IMR-90 (cell line): ENCODE measurements at regions not wholly inside any gene's neighbourhood (a gene's known extent, or its start where the extent isn't known, plus 50 kb on each side); places are given as distances from the start of the nearest gene placed in this dataset.

Experiments
- ATAC-seq: fragments of 200-7000 bp; cut with Tn5 transposase; 2 replicates; pipeline ENCODE4 v1.9.1; 2020; ENCODE audit warnings: low read depth, mild to moderate bottlenecking, moderate library complexity
- BruUV-seq: library from RNA; stranded (reverse); fragments of 400-500 nt; replicated peaks from 2 replicates; lab custom pipeline; 2021; lab: Mats Ljungman, UMichigan
- CTCF ChIA-PET: fragments of 300-600 bp; formaldehyde crosslinking; extraction: SDS; loops from one replicate; lab custom pipeline; 2021; ENCODE audit warnings: antibody characterized with exemption; lab: Yijun Ruan, JAX
- POLR2A ChIA-PET: fragments of 300-600 bp; sonication (Branson Sonifier 250); formaldehyde crosslinking; loops from one replicate; lab custom pipeline; 2022; ENCODE audit warnings: antibody characterized with exemption; ENCODE audit not compliant: unreplicated experiment; lab: Charles Lee
- DNase-seq: peaks from one replicate; pipeline ENCODE4 v3.0.0; 2013
- H2AFZ ChIP-seq: replicated peaks from 2 replicates; pipeline ENCODE3; 2013; ENCODE audit warnings: low read length, mild to moderate bottlenecking; ENCODE audit not compliant: poor library complexity
- H2AK5ac ChIP-seq: 2 replicates; pipeline ENCODE4 v1.6.1; 2013; ENCODE audit warnings: low read depth, low read length, inconsistent platforms
- H2AK9ac ChIP-seq: replicated peaks from 2 replicates; pipeline ENCODE3; 2013; ENCODE audit warnings: mild to moderate bottlenecking, low read depth, low read length, moderate library complexity; ENCODE audit not compliant: poor library complexity
- H2BK120ac ChIP-seq: 2 replicates; pipeline ENCODE4 v1.6.1; 2013; ENCODE audit warnings: low read depth, low read length, inconsistent platforms
- H2BK15ac ChIP-seq: 3 replicates; pipeline ENCODE4 v1.6.1; 2013; ENCODE audit warnings: low read depth, low read length, inconsistent platforms
- H2BK20ac ChIP-seq: 2 replicates; pipeline ENCODE4 v1.6.1; 2013; ENCODE audit warnings: low read depth, mild to moderate bottlenecking, inconsistent platforms, low read length, moderate library complexity
- H2BK5ac ChIP-seq: 2 replicates; pipeline ENCODE4 v1.6.1; 2013; ENCODE audit warnings: mild to moderate bottlenecking, low read depth, low read length, inconsistent platforms; ENCODE audit not compliant: poor library complexity, severe bottlenecking
- H3K14ac ChIP-seq: replicated peaks from 2 replicates; pipeline ENCODE4 v1.6.1; 2013; ENCODE audit warnings: low read depth, low read length, inconsistent platforms
- H3K18ac ChIP-seq: 2 replicates; pipeline ENCODE4 v1.6.1; 2013; ENCODE audit warnings: low read depth, low read length, control low read depth
- H3K23ac ChIP-seq: 2 replicates; pipeline ENCODE4 v1.6.1; 2013; ENCODE audit warnings: low read depth, low read length, inconsistent platforms
- H3K27ac ChIP-seq: 2 replicates; pipeline ENCODE4 v1.5.1; 2013; ENCODE audit warnings: mild to moderate bottlenecking, control low read depth, low read length; ENCODE audit not compliant: insufficient read depth
- H3K27me3 ChIP-seq: 2 replicates; pipeline ENCODE4 v1.6.1; 2013; ENCODE audit warnings: low read length; ENCODE audit not compliant: control insufficient read depth, insufficient read depth
- H3K36me3 ChIP-seq: 2 replicates; pipeline ENCODE4 v1.6.1; 2013; ENCODE audit warnings: low read length, mixed read lengths; ENCODE audit not compliant: control insufficient read depth, insufficient read depth
- H3K4ac ChIP-seq: 2 replicates; pipeline ENCODE4 v1.6.1; 2013; ENCODE audit warnings: low read depth, low read length, inconsistent platforms
- H3K4me1 ChIP-seq: 2 replicates; pipeline ENCODE4 v1.6.1; 2013; ENCODE audit warnings: low read length, mixed read lengths; ENCODE audit not compliant: control insufficient read depth, insufficient read depth
- H3K4me2 ChIP-seq: 2 replicates; pipeline ENCODE4 v1.6.1; 2013; ENCODE audit warnings: low read depth, mild to moderate bottlenecking, control low read depth, low read length, moderate library complexity
- H3K4me3 ChIP-seq: 2 replicates; pipeline ENCODE4 v1.5.1; 2013; ENCODE audit warnings: low read depth, mild to moderate bottlenecking, control low read depth, low read length, moderate library complexity; ENCODE audit not compliant: insufficient read depth
- H3K56ac ChIP-seq: 2 replicates; pipeline ENCODE4 v1.6.1; 2013; ENCODE audit warnings: low read length, inconsistent platforms; ENCODE audit not compliant: insufficient read depth; ENCODE audit errors: extremely low read depth
- H3K79me1 ChIP-seq, 2 experiments: 2 replicates each; pipeline ENCODE4 v1.6.1; 2013; ENCODE audit warnings: low read length in 2 of 2, inconsistent platforms in 1 of 2, low read depth in 1 of 2
- H3K9ac ChIP-seq: 2 replicates; pipeline ENCODE4 v1.6.1; 2013; ENCODE audit warnings: low read depth, low read length, control low read depth
- H3K9me1 ChIP-seq: 2 replicates; pipeline ENCODE4 v1.6.1; 2013; ENCODE audit warnings: low read length, inconsistent platforms; ENCODE audit not compliant: insufficient read depth
- H3K9me3 ChIP-seq: 2 replicates; pipeline ENCODE4 v1.6.1; 2013; ENCODE audit warnings: low read length; ENCODE audit not compliant: control insufficient read depth, insufficient read depth
- H4K20me1 ChIP-seq: 2 replicates; pipeline ENCODE4 v1.6.1; 2013; ENCODE audit warnings: low read length, inconsistent platforms; ENCODE audit not compliant: insufficient read depth
- H4K5ac ChIP-seq: 2 replicates; pipeline ENCODE4 v1.6.1; 2013; ENCODE audit warnings: mild to moderate bottlenecking, low read depth, low read length, control low read depth
- H4K8ac ChIP-seq, 2 experiments: 2 replicates each; pipeline ENCODE4 v1.6.1; 2013; ENCODE audit warnings: low read depth in 2 of 2, low read length in 2 of 2, control low read depth in 1 of 2, inconsistent platforms in 1 of 2
- H4K91ac ChIP-seq: 2 replicates; pipeline ENCODE4 v1.6.1; 2013; ENCODE audit warnings: low read depth, low read length, inconsistent platforms; ENCODE audit not compliant: insufficient read depth
- BHLHE40 ChIP-seq: fragments of 150-350 bp; IDR thresholded peaks from 2 replicates; pipeline ENCODE4 v1.6.1; 2016; ENCODE audit warnings: mild to moderate bottlenecking, low read depth, low read length
- ELK1 ChIP-seq: fragments of 150-350 bp; IDR thresholded peaks from 2 replicates; pipeline ENCODE4 v1.6.1; 2016; ENCODE audit warnings: low read depth, mild to moderate bottlenecking, low read length, moderate library complexity, borderline replicate concordance
- MAZ ChIP-seq: IDR thresholded peaks from 2 replicates; pipeline ENCODE4 v1.6.1; 2012; ENCODE audit warnings: low read depth, mild to moderate bottlenecking, low read length, improper control_type of control experiment, moderate library complexity, borderline replicate concordance
- MXI1 ChIP-seq: IDR thresholded peaks from 2 replicates; pipeline ENCODE4 v1.6.1; 2012; ENCODE audit warnings: low read depth, mild to moderate bottlenecking, low read length, moderate library complexity, borderline replicate concordance
- NFE2L2 ChIP-seq: fragments of 150-350 bp; IDR thresholded peaks from 2 replicates; pipeline ENCODE4 v1.6.1; 2016; ENCODE audit warnings: low read depth, mild to moderate bottlenecking, low read length
- POLR2A ChIP-seq: IDR thresholded peaks from 2 replicates; pipeline ENCODE4 v1.6.1; 2012; ENCODE audit warnings: mild to moderate bottlenecking, low read depth, low read length
- RAD21 ChIP-seq: IDR thresholded peaks from 2 replicates; pipeline ENCODE4 v1.6.1; 2012; ENCODE audit warnings: low read length, improper control_type of control experiment
- RFX5 ChIP-seq: IDR thresholded peaks from 2 replicates; pipeline ENCODE4 v1.8.0; 2012; ENCODE audit warnings: low read depth, mild to moderate bottlenecking, low read length, moderate library complexity
- SMC3 ChIP-seq: fragments of 150-350 bp; IDR thresholded peaks from 2 replicates; pipeline ENCODE4 v1.6.1; 2016; ENCODE audit warnings: low read depth, mild to moderate bottlenecking, antibody characterized with exemption, low read length, moderate library complexity
- USF2 ChIP-seq: fragments of 150-350 bp; IDR thresholded peaks from 2 replicates; pipeline ENCODE4 v1.6.1; 2017; ENCODE audit warnings: mild to moderate bottlenecking, antibody characterized with exemption, low read length, low read depth
- WGBS, 2 experiments: methylation state at CpG; one replicate each; pipeline versions ENCODE4 v1.1.5 to v1.1.7; 2013; ENCODE audit warnings: missing lambda C conversion rate in 2 of 2; ENCODE audit not compliant: insufficient read length in 1 of 2; ENCODE audit errors: extremely low coverage in 2 of 2; 5-methylcytosine and 5-hydroxymethylcytosine counted together
- dilution Hi-C: fragments of 300-500 bp; cut with HindIII; formaldehyde crosslinking; loops from one replicate; pipeline ENCODE4 v1.14.3; 2018; ENCODE audit warnings: low sequenced_read_pairs; ENCODE audit not compliant: unreplicated experiment
- in situ Hi-C: fragments of 300-500 bp; cut with MboI; formaldehyde crosslinking; loops from 3 replicates; pipeline ENCODE4 v1.14.3; 2019; ENCODE audit warnings: low sequenced_read_pairs, inconsistent platforms, mixed read lengths
- intact Hi-C: fragments of 100-400 bp; cut with micrococcal nuclease; formaldehyde crosslinking; loops from 2 replicates; pipeline ENCODE4 v1.10.0; 2022

GRCh38 chr3:159775372-159775961 lies 213.2 kb upstream of the IL12A start:
- peaks cover 9% of the 10 kb centered on the region for H3K9me1 ChIP-seq
- H3K14ac ChIP-seq, result peak overlapping the region; percentile 84
- peak overlapping the region; percentile 83 for H2BK5ac ChIP-seq
- H3K4me2 ChIP-seq, result peak overlapping the region; percentile 30
- peaks cover 19% of the 10 kb centered on the region for H3K4me1 ChIP-seq
- no peaks in the 10 kb centered on the region for H3K9me3 ChIP-seq
- H3K18ac ChIP-seq, result peak overlapping the region; percentile 78
- WGBS, 2 experiments, result 100% methylated on average over 1 of the region's 5 CpGs; no CpG with 5 or more reads in 1 of the 2 experiments
- H3K27me3 ChIP-seq, result no peaks in the 10 kb centered on the region
- ChIA-PET POLR2A (interaction anchor here (0.6 kb wide), 1 partner anchor 9 kb away, joined by 4 read pairs; no protein-coding TSS in a partner anchor), CTCF (interaction anchor here (0.7 to 1.6 kb wide), 5 partner anchors 9 to 155 kb away, joined by 3 to 7 read pairs (median 4); no protein-coding TSS in a partner anchor)
- TF ChIP-seq NFE2L2 (no peak), POLR2A (no peak), BHLHE40 (no peak), RAD21 (no peak), USF2 (peak; percentile 33; the same call in 1 of the 2 replicates), SMC3 (no peak), MAZ (no peak), MXI1 (peak; percentile 92), RFX5 (no peak), ELK1 (no peak)
- peaks cover 24 to 52% of the 10 kb centered on the region in 2 experiments for H3K79me1 ChIP-seq
- in situ Hi-C loops, result no loop called here
- intact Hi-C loops, result no loop called here
- ATAC-seq (peak; percentile 92), DNase-seq (peak; percentile 83)
- H2AFZ ChIP-seq, result peak overlapping the region; percentile 73
- peak overlapping the region; percentile 84 for H2BK20ac ChIP-seq
- peak overlapping the region; percentile 35 to 73 for H4K8ac ChIP-seq
- peak overlapping the region; percentile 88 for H4K91ac ChIP-seq
- peak overlapping the region; percentile 76; the same call in 2 of the 3 replicates for H2BK15ac ChIP-seq
- H3K4ac ChIP-seq, result peak overlapping the region; percentile 90
- no peak overlapping the region for H3K4me3 ChIP-seq
- dilution Hi-C loops, result no loop called here
- H3K9ac ChIP-seq, result peak overlapping the region; percentile 15; the same call in 1 of the 2 replicates
- peak overlapping the region; percentile 90 for H2BK120ac ChIP-seq
- H3K23ac ChIP-seq, result peak overlapping the region; percentile 43
- H3K36me3 ChIP-seq, result peaks cover under 1% of the 10 kb centered on the region
- H2AK5ac ChIP-seq, result peak overlapping the region; percentile 85
- BruUV-seq, result no TSS peak
- peak overlapping the region; percentile 65 for H3K27ac ChIP-seq
- H3K56ac ChIP-seq, result peak overlapping the region; percentile 7; the same call in 1 of the 2 replicates
- peaks cover 5% of the 10 kb centered on the region; the same call in 1 of the 2 replicates for H4K20me1 ChIP-seq
- peak overlapping the region; percentile 83 for H4K5ac ChIP-seq
- peak overlapping the region; percentile 83 for H2AK9ac ChIP-seq
